ENCODE measurements at regions not wholly inside any gene's neighbourhood (a gene's known extent, or its start where the extent isn't known, plus 50 kb on each side); places are given as distances from the start of the nearest gene placed in this dataset.

DNA sequence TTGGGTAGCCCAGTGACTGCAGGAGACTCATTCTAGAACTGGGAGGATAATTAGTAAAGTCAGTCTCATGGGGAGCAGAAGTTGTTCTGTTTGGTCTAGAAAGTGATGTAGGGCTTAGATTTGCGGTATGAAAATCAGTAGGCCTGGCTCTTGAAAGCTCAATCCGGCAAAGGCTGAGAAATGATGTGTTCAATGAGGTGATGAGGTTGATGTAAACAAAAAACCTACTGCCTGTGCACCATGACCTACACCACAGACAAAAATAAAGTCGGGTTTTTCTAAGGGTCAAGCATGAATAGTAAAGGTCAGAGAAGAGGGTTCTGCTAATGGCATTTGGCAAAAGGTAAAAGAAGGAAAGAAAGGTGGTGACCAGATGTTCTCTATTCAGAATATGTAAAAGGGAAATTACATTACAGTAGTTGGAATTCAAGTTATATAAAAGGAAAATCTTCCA lies 80.8 kb upstream of the COL5A2 start:
- Mint-ChIP-seq H3K27ac (no peak overlapping the region), H3K9me3 (peaks cover 0 to 17% of the 10 kb centered on the region in 2 donors), H3K36me3 (peaks cover 0 to 14% of the 10 kb centered on the region in 2 donors)
- ATAC-seq (peak in 1 of 2 donors; percentile 21), DNase-seq (ENCODE audit: low spot score in 2 of 2) (no peak)

DNA sequence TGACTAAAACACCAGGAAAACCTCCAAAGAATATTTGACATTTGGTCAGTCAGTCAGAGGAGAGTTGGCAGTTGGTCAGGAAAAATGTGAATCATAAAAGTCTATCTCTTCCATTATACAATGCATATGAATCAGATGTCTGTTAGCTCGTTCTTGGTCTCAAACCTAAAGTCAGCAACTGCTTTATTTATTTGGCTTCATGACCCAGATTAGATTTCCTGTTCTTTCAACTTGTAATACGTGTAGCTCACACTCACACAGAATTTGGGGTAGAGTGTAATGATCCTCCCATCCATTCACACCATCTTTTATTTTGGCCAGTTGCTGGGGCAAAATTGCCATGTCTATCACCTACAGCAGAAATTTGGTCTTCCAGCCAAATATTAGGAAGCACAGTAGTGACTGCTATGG lies 81.9 kb upstream of the COL5A2 start:
- peaks cover 0 to 12% of the 10 kb centered on the region in 2 donors for H3K36me3 Mint-ChIP-seq
- H3K27ac Mint-ChIP-seq = peak overlapping the region in 1 of 2 donors; percentile 11
- peaks cover 0 to 14% of the 10 kb centered on the region in 2 donors for H3K9me3 Mint-ChIP-seq
- ATAC-seq = peak; percentile 45 to 57
- DNase-seq (ENCODE audit: low spot score in 2 of 2) = no peak

GRCh38 chr2:189261916-189262315 lies 82.4 kb upstream of the COL5A2 start:
- H3K9me3 Mint-ChIP-seq = peaks cover 0 to 14% of the 10 kb centered on the region in 2 donors
- DNase-seq (ENCODE audit: low spot score in 2 of 2) = no peak
- H3K36me3 Mint-ChIP-seq = peaks cover 0 to 12% of the 10 kb centered on the region in 2 donors
- ATAC-seq = no peak
- H3K27ac Mint-ChIP-seq = peak overlapping the region in 1 of 2 donors; percentile 11

DNA sequence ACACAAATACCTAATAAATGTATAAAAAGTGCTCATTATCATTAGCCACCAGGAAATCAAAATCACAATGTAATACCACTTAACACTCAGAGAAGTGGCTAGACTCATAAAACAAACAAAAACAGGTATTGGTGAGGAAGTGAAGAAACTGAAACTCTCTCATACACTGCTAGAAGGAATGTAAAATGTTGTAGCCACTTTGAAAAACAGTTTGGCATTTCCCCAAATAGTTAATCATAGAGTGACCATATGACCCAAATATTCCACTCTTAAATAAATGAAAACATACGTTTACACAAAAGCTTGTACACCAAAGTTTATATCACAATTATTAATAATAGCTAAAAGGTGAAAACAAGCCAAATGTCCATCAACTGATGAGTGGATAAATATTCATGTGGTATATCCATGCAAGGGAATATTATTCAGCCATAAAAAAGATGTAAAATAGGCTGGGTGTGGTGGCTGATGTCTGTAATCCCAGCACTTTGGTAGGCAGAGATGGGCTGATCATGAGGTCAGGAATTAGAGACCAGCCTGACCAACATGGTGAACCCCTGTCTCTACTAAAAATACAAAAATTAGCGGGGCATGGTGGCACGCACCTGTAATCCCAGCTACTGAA lies 86.2 kb upstream of the COL5A2 start:
- ATAC-seq (no peak), DNase-seq (ENCODE audit: low spot score in 2 of 2) (no peak)
- H3K27ac Mint-ChIP-seq = no peak overlapping the region
- peaks cover 9 to 25% of the 10 kb centered on the region in 2 donors for H3K36me3 Mint-ChIP-seq
- H3K9me3 Mint-ChIP-seq = peaks cover 9 to 22% of the 10 kb centered on the region in 2 donors

DNA sequence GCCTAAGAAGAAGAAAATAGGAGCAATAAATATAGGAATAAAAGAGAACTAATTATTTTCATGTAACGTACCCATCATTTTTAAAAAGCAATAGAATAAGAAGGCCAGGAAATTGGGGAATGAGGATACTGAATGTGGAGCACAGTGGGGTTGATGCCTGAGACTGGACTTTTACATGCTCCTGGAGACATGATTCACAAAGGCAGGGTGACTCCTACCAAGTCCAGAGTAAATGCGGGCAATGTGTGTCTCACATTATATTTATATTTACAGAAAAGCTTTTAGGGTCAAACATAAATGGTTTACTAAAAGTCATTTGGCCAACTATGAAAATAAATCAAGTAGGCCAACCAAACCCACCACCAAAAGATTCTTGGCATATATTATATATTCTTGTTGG lies 87.9 kb upstream of the COL5A2 start:
- H3K36me3 Mint-ChIP-seq = peaks cover 9 to 40% of the 10 kb centered on the region in 2 donors
- no peak for ATAC-seq
- DNase-seq (ENCODE audit: low spot score in 2 of 2) = no peak
- no peak overlapping the region for H3K27ac Mint-ChIP-seq
- H3K9me3 Mint-ChIP-seq = peaks cover 22 to 24% of the 10 kb centered on the region in 2 donors

- DNase-seq (ENCODE audit: low spot score in 2 of 2) (no peak), ATAC-seq (no peak)
- H3K9me3 Mint-ChIP-seq = peaks cover 22 to 24% of the 10 kb centered on the region in 2 donors
- no peak overlapping the region for H3K27ac Mint-ChIP-seq
- H3K36me3 Mint-ChIP-seq = peaks cover 9 to 40% of the 10 kb centered on the region in 2 donors
These were observed 88.5 kb upstream of the COL5A2 start for GRCh38 chr2:189267925-189268579.

- Mint-ChIP-seq H3K9me3 (peaks cover 22 to 24% of the 10 kb centered on the region in 2 donors), H3K36me3 (peaks cover 9 to 40% of the 10 kb centered on the region in 2 donors), H3K27ac (no peak overlapping the region)
- DNase-seq (ENCODE audit: low spot score in 2 of 2) (no peak), ATAC-seq (no peak)
These were observed 89.2 kb upstream of the COL5A2 start for GRCh38 chr2:189268763-189269162.

- Mint-ChIP-seq H3K36me3 (peaks cover 9 to 29% of the 10 kb centered on the region in 2 donors), H3K27ac (no peak overlapping the region)
These were observed 94.2 kb upstream of the COL5A2 start for GRCh38 chr2:189273734-189274133.

GRCh38 chr2:189274361-189274760 lies 94.8 kb upstream of the COL5A2 start:
- peaks cover 9 to 29% of the 10 kb centered on the region in 2 donors for H3K36me3 Mint-ChIP-seq
- no peak for DNase-seq (ENCODE audit: low spot score in 2 of 2)
- peaks cover 14 to 24% of the 10 kb centered on the region in 2 donors for H3K9me3 Mint-ChIP-seq
- no peak for ATAC-seq
- H3K27ac Mint-ChIP-seq = no peak overlapping the region

More at GRCh38 chr2:189273734-189274133, 94.2 kb upstream of the COL5A2 start:
- DNase-seq (ENCODE audit: low spot score in 2 of 2) = no peak
- H3K9me3 Mint-ChIP-seq = peaks cover 16 to 24% of the 10 kb centered on the region in 2 donors
- ATAC-seq = no peak

DNA sequence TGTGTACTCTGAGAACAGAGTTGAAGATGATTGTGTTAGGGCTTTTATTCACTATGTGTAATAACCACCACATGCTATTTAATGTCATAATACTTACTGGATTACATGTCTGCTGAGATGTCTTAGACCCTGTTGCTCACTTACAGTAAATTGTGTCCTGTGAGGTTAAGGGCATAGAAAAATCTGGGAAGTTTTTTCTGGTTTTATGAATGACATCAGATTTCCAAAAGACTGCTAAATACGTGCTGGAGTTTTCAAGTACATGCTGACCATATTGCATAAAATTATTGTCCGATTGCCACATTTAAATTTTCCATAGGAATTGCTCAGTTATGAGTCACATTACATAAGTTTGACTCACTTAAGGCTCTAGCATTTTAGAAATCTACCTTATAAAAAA lies 96.7 kb upstream of the COL5A2 start:
- peaks cover 0 to 11% of the 10 kb centered on the region in 2 donors for H3K36me3 Mint-ChIP-seq
- peaks cover 0 to 10% of the 10 kb centered on the region in 2 donors for H3K9me3 Mint-ChIP-seq
- DNase-seq (ENCODE audit: low spot score in 2 of 2) (no peak), ATAC-seq (peak in 1 of 2 donors; percentile 40)
- H3K27ac Mint-ChIP-seq = no peak overlapping the region

GRCh38 chr2:189281201-189281600 lies 101.6 kb upstream of the COL5A2 start:
- ATAC-seq (no peak), DNase-seq (ENCODE audit: low spot score in 2 of 2) (no peak)
- H3K27ac Mint-ChIP-seq = no peak overlapping the region
- H3K9me3 Mint-ChIP-seq = no peaks in the 10 kb centered on the region
- H3K36me3 Mint-ChIP-seq = no peaks in the 10 kb centered on the region

DNA sequence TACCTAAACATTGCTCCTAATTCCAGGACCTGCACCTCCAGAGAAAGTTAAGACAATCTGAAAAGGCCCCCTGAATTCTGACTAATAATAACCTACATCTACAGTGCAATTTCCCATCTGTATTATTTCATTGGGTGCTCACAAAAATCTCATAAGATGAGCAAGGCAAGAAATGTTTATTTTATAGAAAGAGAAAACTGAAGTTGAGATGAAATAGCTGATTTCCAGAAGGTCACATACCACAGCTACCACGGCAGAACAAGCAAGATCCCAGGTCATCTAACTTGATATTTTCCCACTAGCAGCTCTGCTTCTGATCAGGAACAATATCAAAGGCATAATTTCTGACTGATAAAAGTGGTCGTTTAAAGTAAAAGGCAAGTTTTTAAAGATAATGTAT lies 105.8 kb upstream of the COL5A2 start:
- Mint-ChIP-seq H3K9me3 (peaks cover 2 to 7% of the 10 kb centered on the region in 2 donors), H3K27ac (peak overlapping the region; percentile 24 to 79), H3K36me3 (peaks cover 0 to 16% of the 10 kb centered on the region in 2 donors)
- DNase-seq (ENCODE audit: low spot score in 2 of 2) (no peak), ATAC-seq (no peak)

DNA sequence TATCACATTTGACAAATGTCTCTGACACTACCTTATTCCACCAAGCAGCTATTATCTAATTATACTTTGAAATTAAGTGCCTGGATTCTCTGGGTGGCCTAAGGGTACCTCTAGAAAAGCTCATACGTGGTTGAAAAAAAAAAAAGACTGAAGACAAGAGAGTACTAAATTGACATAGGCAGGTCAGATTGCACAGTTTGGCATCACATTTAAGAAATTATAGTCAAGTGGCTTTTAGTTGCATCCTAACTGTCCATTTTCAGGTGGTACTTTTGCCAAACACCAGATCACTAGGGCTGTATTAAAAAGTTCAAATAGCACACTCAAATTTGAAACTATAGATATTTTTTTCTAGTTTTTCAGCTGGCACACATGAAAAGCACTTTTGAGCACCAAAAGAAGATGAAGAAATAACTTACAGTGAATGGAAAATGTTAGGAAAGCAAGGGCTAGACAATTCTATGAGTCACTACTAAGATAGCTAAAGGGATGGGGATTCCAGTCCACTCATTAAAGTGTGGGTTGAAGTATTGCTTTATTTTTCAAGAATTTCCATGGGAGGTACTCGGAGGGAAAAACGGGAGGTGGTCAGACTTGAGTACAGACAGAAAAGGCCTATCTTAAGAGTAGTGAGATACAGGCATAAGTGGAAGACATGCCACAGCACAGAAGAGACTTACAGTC lies 106.5 kb upstream of the COL5A2 start:
- peaks cover 0 to 19% of the 10 kb centered on the region in 2 donors for H3K36me3 Mint-ChIP-seq
- ATAC-seq = peak; percentile 42 to 68

GRCh38 chr2:189287363-189287762 lies 107.8 kb upstream of the COL5A2 start:
- DNase-seq (ENCODE audit: low spot score in 2 of 2) (no peak), ATAC-seq (no peak)
- peak overlapping the region in 1 of 2 donors; percentile 68 for H3K27ac Mint-ChIP-seq
- H3K9me3 Mint-ChIP-seq = peaks cover 4 to 14% of the 10 kb centered on the region in 2 donors
- H3K36me3 Mint-ChIP-seq = peaks cover 0 to 27% of the 10 kb centered on the region in 2 donors

More for the DNA sequence above, 106.5 kb upstream of the COL5A2 start:
- H3K27ac Mint-ChIP-seq = peak overlapping the region; percentile 67 to 79
- H3K9me3 Mint-ChIP-seq = peaks cover 4 to 10% of the 10 kb centered on the region in 2 donors
- DNase-seq (ENCODE audit: low spot score in 2 of 2) = no peak

DNA sequence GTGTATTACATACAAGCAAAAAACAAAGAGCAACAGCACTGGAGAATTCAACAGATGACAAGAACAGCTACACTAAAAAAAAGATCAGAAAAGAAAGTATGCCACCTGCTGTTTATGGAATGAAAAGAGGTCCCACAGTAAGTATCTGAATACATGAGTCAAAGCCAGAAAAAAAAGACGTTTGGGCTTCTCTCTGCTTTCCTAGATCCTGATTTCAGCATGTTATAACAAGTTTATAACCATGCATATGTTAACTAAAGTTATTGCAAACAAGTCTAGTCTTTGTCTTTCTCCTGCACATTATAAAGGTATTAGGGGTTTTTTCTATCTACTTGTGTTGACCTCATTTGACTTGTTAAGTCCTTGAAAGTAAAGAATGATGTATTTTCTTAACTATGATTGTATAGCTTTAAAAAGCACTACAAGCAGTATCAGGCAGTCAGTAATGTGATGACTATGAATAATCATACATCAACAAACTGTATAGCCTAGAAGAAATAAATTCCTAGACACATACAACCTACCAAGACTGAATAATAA lies 108.5 kb upstream of the COL5A2 start:
- peak; percentile 71 to 80 for ATAC-seq
- DNase-seq (ENCODE audit: low spot score in 2 of 2) = no peak
- Mint-ChIP-seq H3K27ac (peak overlapping the region; percentile 39 to 68), H3K9me3 (peaks cover 4 to 14% of the 10 kb centered on the region in 2 donors), H3K36me3 (peaks cover 0 to 27% of the 10 kb centered on the region in 2 donors)

- peak; percentile 42 to 48 for ATAC-seq
- Mint-ChIP-seq H3K36me3 (peaks cover 0 to 43% of the 10 kb centered on the region in 2 donors), H3K9me3 (peaks cover 4 to 14% of the 10 kb centered on the region in 2 donors), H3K27ac (peak overlapping the region in 1 of 2 donors; percentile 97)
- DNase-seq (ENCODE audit: low spot score in 2 of 2) = no peak
These were observed 111.9 kb upstream of the COL5A2 start for GRCh38 chr2:189291460-189291859.

DNA sequence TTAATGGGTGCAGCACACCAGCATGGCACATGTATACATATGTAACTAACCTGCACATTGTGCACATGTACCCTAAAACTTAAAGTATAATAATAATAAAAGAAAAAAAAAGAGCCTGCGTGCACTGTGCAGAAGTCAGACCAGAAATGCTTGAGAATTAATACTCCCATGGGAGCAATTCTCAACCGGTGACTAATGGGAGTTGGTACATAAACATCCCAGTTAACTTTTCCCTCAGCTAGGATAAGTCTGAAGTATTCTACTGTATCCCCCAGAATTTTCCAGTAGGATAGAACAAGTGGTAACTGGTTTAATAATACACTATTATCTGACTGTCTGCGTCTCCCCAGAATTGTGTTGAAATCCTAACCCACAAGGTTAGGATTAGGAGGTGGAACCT lies 113.6 kb upstream of the COL5A2 start:
- H3K27ac Mint-ChIP-seq = no peak overlapping the region
- ATAC-seq (no peak), DNase-seq (ENCODE audit: low spot score in 2 of 2) (no peak)
- H3K9me3 Mint-ChIP-seq = peaks cover 4 to 14% of the 10 kb centered on the region in 2 donors
- H3K36me3 Mint-ChIP-seq = peaks cover 0 to 44% of the 10 kb centered on the region in 2 donors
